ENCODE measurements at regions not wholly inside any gene's neighbourhood (a gene's known extent, or its start where the extent isn't known, plus 50 kb on each side); places are given as distances from the start of the nearest gene placed in this dataset.

GRCh38 chr2:111689174-111689573, 194.8 kb downstream of the ANAPC1 start:
- Mint-ChIP-seq H3K36me3 (ENCODE audit: insufficient read depth) (no peaks in the 10 kb centered on the region), H3K4me3 (no peak overlapping the region), H3K9me3 (no peaks in the 10 kb centered on the region), H3K27me3 (no peaks in the 10 kb centered on the region), H3K4me1 (ENCODE audit: low read depth in 2 of 2) (peaks cover 0 to 4% of the 10 kb centered on the region in 2 donors), H3K27ac (no peak overlapping the region)
- no peak for ATAC-seq (replicated peaks)
- no peak for DNase-seq

GRCh38 chr2:111689941-111690340, 194.1 kb downstream of the ANAPC1 start:
- Mint-ChIP-seq H3K4me1 (ENCODE audit: low read depth in 2 of 2) (peaks cover 0 to 4% of the 10 kb centered on the region in 2 donors), H3K4me3 (no peak overlapping the region)
- DNase-seq, result no peak

GRCh38 chr2:111691164-111691875, 192.7 kb downstream of the ANAPC1 start:
- ATAC-seq (replicated peaks) (no peak), DNase-seq (no peak)
- H3K36me3 Mint-ChIP-seq (ENCODE audit: insufficient read depth), result no peaks in the 10 kb centered on the region
- no peaks in the 10 kb centered on the region for H3K9me3 Mint-ChIP-seq
- no peak overlapping the region for H3K4me3 Mint-ChIP-seq
- H3K27me3 Mint-ChIP-seq, result no peaks in the 10 kb centered on the region
- H3K4me1 Mint-ChIP-seq (ENCODE audit: low read depth in 2 of 2), result peaks cover 0 to 4% of the 10 kb centered on the region in 2 donors
- no peak overlapping the region for H3K27ac Mint-ChIP-seq

More at GRCh38 chr2:111689941-111690340, 194.1 kb downstream of the ANAPC1 start:
- H3K27me3 Mint-ChIP-seq, result no peaks in the 10 kb centered on the region
- no peak for ATAC-seq (replicated peaks)
- H3K27ac Mint-ChIP-seq, result no peak overlapping the region
- no peaks in the 10 kb centered on the region for H3K36me3 Mint-ChIP-seq (ENCODE audit: insufficient read depth)
- no peaks in the 10 kb centered on the region for H3K9me3 Mint-ChIP-seq

- H3K4me3 Mint-ChIP-seq, result no peak overlapping the region
- no peaks in the 10 kb centered on the region for H3K9me3 Mint-ChIP-seq
- H3K4me1 Mint-ChIP-seq (ENCODE audit: low read depth in 2 of 2), result peaks cover 0 to 4% of the 10 kb centered on the region in 2 donors
- no peak for ATAC-seq (replicated peaks)
- H3K36me3 Mint-ChIP-seq (ENCODE audit: insufficient read depth), result no peaks in the 10 kb centered on the region
- H3K27ac Mint-ChIP-seq, result no peak overlapping the region
- DNase-seq, result no peak
- no peaks in the 10 kb centered on the region for H3K27me3 Mint-ChIP-seq
Observed at GRCh38 chr2:111692311-111692710, 191.7 kb downstream of the ANAPC1 start.

- ATAC-seq (replicated peaks) (no peak), DNase-seq (no peak)
- Mint-ChIP-seq H3K4me3 (no peak overlapping the region), H3K36me3 (ENCODE audit: insufficient read depth) (peaks cover 7% of the 10 kb centered on the region), H3K27me3 (no peaks in the 10 kb centered on the region), H3K4me1 (ENCODE audit: low read depth in 2 of 2) (peaks cover 9 to 16% of the 10 kb centered on the region in 2 donors), H3K9me3 (no peaks in the 10 kb centered on the region), H3K27ac (no peak overlapping the region)
Observed at GRCh38 chr2:111694700-111695101, 189.3 kb downstream of the ANAPC1 start.

GRCh38 chr2:111695441-111696007, 188.5 kb downstream of the ANAPC1 start:
- ATAC-seq (replicated peaks) (no peak), DNase-seq (no peak)
- no peak overlapping the region for H3K4me3 Mint-ChIP-seq
- H3K4me1 Mint-ChIP-seq (ENCODE audit: low read depth in 2 of 2), result peaks cover 9 to 16% of the 10 kb centered on the region in 2 donors
- no peak overlapping the region for H3K27ac Mint-ChIP-seq
- peaks cover 7% of the 10 kb centered on the region for H3K36me3 Mint-ChIP-seq (ENCODE audit: insufficient read depth)
- no peaks in the 10 kb centered on the region for H3K27me3 Mint-ChIP-seq
- H3K9me3 Mint-ChIP-seq, result no peaks in the 10 kb centered on the region

- no peaks in the 10 kb centered on the region for H3K27me3 Mint-ChIP-seq
- H3K27ac Mint-ChIP-seq, result no peak overlapping the region
- ATAC-seq (replicated peaks) (no peak), DNase-seq (no peak)
- peaks cover 9 to 16% of the 10 kb centered on the region in 2 donors for H3K4me1 Mint-ChIP-seq (ENCODE audit: low read depth in 2 of 2)
- H3K4me3 Mint-ChIP-seq, result no peak overlapping the region
- peaks cover 7% of the 10 kb centered on the region for H3K36me3 Mint-ChIP-seq (ENCODE audit: insufficient read depth)
- H3K9me3 Mint-ChIP-seq, result no peaks in the 10 kb centered on the region
Observed at GRCh38 chr2:111696226-111696625, 187.8 kb downstream of the ANAPC1 start.

GRCh38 chr2:111697560-111697959, 186.4 kb downstream of the ANAPC1 start:
- DNase-seq (no peak), ATAC-seq (replicated peaks) (peak; percentile 34)
- Mint-ChIP-seq H3K36me3 (ENCODE audit: insufficient read depth) (peaks cover 7% of the 10 kb centered on the region), H3K9me3 (no peaks in the 10 kb centered on the region), H3K27ac (no peak overlapping the region), H3K27me3 (no peaks in the 10 kb centered on the region), H3K4me1 (ENCODE audit: low read depth in 2 of 2) (peaks cover 20% of the 10 kb centered on the region in 2 donors), H3K4me3 (no peak overlapping the region)

GRCh38 chr2:111698089-111698488, 185.9 kb downstream of the ANAPC1 start:
- Mint-ChIP-seq H3K36me3 (ENCODE audit: insufficient read depth) (peaks cover 7% of the 10 kb centered on the region), H3K9me3 (no peaks in the 10 kb centered on the region), H3K27ac (no peak overlapping the region), H3K4me1 (ENCODE audit: low read depth in 2 of 2) (peaks cover 20% of the 10 kb centered on the region in 2 donors), H3K27me3 (no peaks in the 10 kb centered on the region), H3K4me3 (no peak overlapping the region)
- ATAC-seq (replicated peaks) (no peak), DNase-seq (no peak)

GRCh38 chr2:111698743-111699554, 185.0 kb downstream of the ANAPC1 start:
- H3K9me3 Mint-ChIP-seq, result no peaks in the 10 kb centered on the region
- DNase-seq (peak; percentile 9 to 23 (median 12)), ATAC-seq (replicated peaks) (peak; percentile 87)
- no peaks in the 10 kb centered on the region for H3K27me3 Mint-ChIP-seq
- peaks cover 20% of the 10 kb centered on the region in 2 donors for H3K4me1 Mint-ChIP-seq (ENCODE audit: low read depth in 2 of 2)
- peaks cover 7% of the 10 kb centered on the region for H3K36me3 Mint-ChIP-seq (ENCODE audit: insufficient read depth)
- peak overlapping the region; percentile 73 to 90 for H3K27ac Mint-ChIP-seq
- H3K4me3 Mint-ChIP-seq, result peak overlapping the region; percentile 81 to 83

GRCh38 chr2:111701266-111701665, 182.7 kb downstream of the ANAPC1 start:
- no peak for ATAC-seq (replicated peaks)
- H3K27me3 Mint-ChIP-seq, result no peaks in the 10 kb centered on the region
- no peak overlapping the region for H3K27ac Mint-ChIP-seq
- peaks cover 7% of the 10 kb centered on the region for H3K36me3 Mint-ChIP-seq (ENCODE audit: insufficient read depth)
- DNase-seq, result no peak
- no peak overlapping the region for H3K4me3 Mint-ChIP-seq
- peaks cover 27 to 28% of the 10 kb centered on the region in 2 donors for H3K4me1 Mint-ChIP-seq (ENCODE audit: low read depth in 2 of 2)
- no peaks in the 10 kb centered on the region for H3K9me3 Mint-ChIP-seq

- Mint-ChIP-seq H3K36me3 (ENCODE audit: insufficient read depth) (peaks cover 7% of the 10 kb centered on the region), H3K9me3 (no peaks in the 10 kb centered on the region), H3K27me3 (no peaks in the 10 kb centered on the region), H3K4me3 (no peak overlapping the region), H3K27ac (no peak overlapping the region), H3K4me1 (ENCODE audit: low read depth in 2 of 2) (peaks cover 27 to 28% of the 10 kb centered on the region in 2 donors)
- ATAC-seq (replicated peaks) (no peak), DNase-seq (no peak)
Observed at GRCh38 chr2:111701798-111702118, 182.2 kb downstream of the ANAPC1 start.

- ATAC-seq (replicated peaks) (peak; percentile 22), DNase-seq (peak; percentile 39 to 57 (median 48))
Observed at GRCh38 chr2:111702119-111702803, 181.7 kb downstream of the ANAPC1 start.

More at GRCh38 chr2:111702119-111702803, 181.7 kb downstream of the ANAPC1 start:
- H3K27me3 Mint-ChIP-seq, result no peaks in the 10 kb centered on the region
- H3K36me3 Mint-ChIP-seq (ENCODE audit: insufficient read depth), result peaks cover 7% of the 10 kb centered on the region
- H3K4me1 Mint-ChIP-seq (ENCODE audit: low read depth in 2 of 2), result peaks cover 27 to 28% of the 10 kb centered on the region in 2 donors
- H3K4me3 Mint-ChIP-seq, result peak overlapping the region in 1 of 2 donors; percentile 14
- peak overlapping the region in 1 of 2 donors; percentile 31 for H3K27ac Mint-ChIP-seq
- no peaks in the 10 kb centered on the region for H3K9me3 Mint-ChIP-seq

Data from effector memory CD8-positive, alpha-beta T cell (primary cell).